K562 (cell line): ENCODE measurements at regions not wholly inside any gene's neighbourhood (a gene's known extent, or its start where the extent isn't known, plus 50 kb on each side); places are given as distances from the start of the nearest gene placed in this dataset.

Experiments
- ATAC-seq: fragments of 200-7000 bp; cut with Tn5 transposase; 3 replicates; pipeline ENCODE4 v1.9.1; 2020; ENCODE audit warnings: moderate library complexity
- BruUV-seq: library from RNA; stranded (reverse); fragments of 400-500 nt; replicated peaks from 2 replicates; lab custom pipeline; 2021; lab: Mats Ljungman, UMichigan
- CTCF ChIA-PET: fragments of 300-600 bp; formaldehyde crosslinking; extraction: SDS; loops from one replicate; lab custom pipeline; 2021; ENCODE audit warnings: low intra/inter-chr PET ratio; lab: Yijun Ruan, JAX
- POLR2A ChIA-PET: fragments of 300-600, 350-650 bp; sonication (Branson Sonifier 250); formaldehyde crosslinking; extraction: SDS; loops from one replicate; lab custom pipeline; 2021; ENCODE audit warnings: antibody characterized with exemption, inconsistent platforms; lab: Yijun Ruan, JAX
- DNase-seq, 4 experiments: peaks; one replicate each; pipeline versions ENCODE4 v3.0.0 to v3.0.0-alpha.2; 2011 to 2018; ENCODE audit warnings: low spot score in 3 of 4, mixed read lengths in 3 of 4; ENCODE audit errors: extremely low read depth in 1 of 4
- FAIRE-seq: peaks from 2 replicates; lab custom pipeline; 2011; peaks lifted over from hg19 to GRCh38; lab: Jason Lieb, UNC
- H2AFZ ChIP-seq: 2 replicates; pipeline ENCODE4 v1.6.0; 2011; ENCODE audit warnings: low read depth, low read length, control low read depth, inconsistent platforms
- H3K27ac ChIP-seq: fragments of 200-600 bp; 3 replicates; pipeline ENCODE4 v1.8.0; 2011; ENCODE audit warnings: low read depth, mild to moderate bottlenecking, control low read depth, inconsistent platforms, low read length, moderate library complexity, mixed read lengths; ENCODE audit errors: extremely low read depth
- H3K27me3 ChIP-seq, 2 experiments: fragments of 300-600 bp in 1 of 2; 2 replicates in 1 of 2; 3 replicates in 1 of 2; pipeline versions ENCODE4 v1.6.0 to v1.8.0; 2011; ENCODE audit warnings: inconsistent platforms in 2 of 2, low read length in 2 of 2, mild to moderate bottlenecking in 1 of 2, mixed read lengths in 1 of 2, moderate library complexity in 1 of 2; ENCODE audit not compliant: control insufficient read depth in 2 of 2, insufficient read depth in 2 of 2
- H3K36me3 ChIP-seq: fragments of 300-600 bp; 3 replicates; pipeline ENCODE4 v1.8.0; 2011; ENCODE audit warnings: mild to moderate bottlenecking, low read length, inconsistent platforms; ENCODE audit not compliant: control insufficient read depth, insufficient read depth
- H3K4me1 ChIP-seq, 2 experiments: fragments of 200-600 bp in 1 of 2; replicated peaks in 1 of 2; 2 replicates in 1 of 2; 3 replicates in 1 of 2; pipeline versions ENCODE4 v1.5.1 to v1.8.0; 2011; ENCODE audit warnings: inconsistent platforms in 2 of 2, low read length in 2 of 2, mild to moderate bottlenecking in 1 of 2, mixed read lengths in 1 of 2, moderate library complexity in 1 of 2; ENCODE audit not compliant: control insufficient read depth in 2 of 2, insufficient read depth in 2 of 2
- H3K4me2 ChIP-seq: 2 replicates; pipeline ENCODE4 v1.6.1; 2011; ENCODE audit warnings: low read length, control low read depth, inconsistent platforms, mixed read lengths; ENCODE audit not compliant: insufficient read depth
- H3K4me3 ChIP-seq: fragments of 200-600 bp; sonication (generic), shearing (Covaris generic); 2 replicates; pipeline ENCODE4 v1.5.1; 2016; ENCODE audit warnings: control low read depth, inconsistent platforms
- H3K79me2 ChIP-seq: fragments of 200-600 bp; 3 replicates; pipeline ENCODE4 v1.8.0; 2011; ENCODE audit warnings: low read length, inconsistent platforms; ENCODE audit not compliant: control insufficient read depth, insufficient read depth
- H3K9ac ChIP-seq, 2 experiments: 2 replicates each; pipeline versions ENCODE4 v1.6.0 to v1.6.1; 2011; ENCODE audit warnings: low read depth in 2 of 2, low read length in 2 of 2, control low read depth in 1 of 2, inconsistent platforms in 1 of 2, mild to moderate bottlenecking in 1 of 2, mixed read lengths in 1 of 2; ENCODE audit not compliant: insufficient read depth in 1 of 2
- H3K9me1 ChIP-seq: one replicate; pipeline ENCODE4 v1.6.0; 2011; ENCODE audit warnings: inconsistent platforms, mild to moderate bottlenecking, low read length, moderate library complexity; ENCODE audit not compliant: control insufficient read depth, insufficient read depth
- H3K9me3 ChIP-seq: replicated peaks from 2 replicates; pipeline ENCODE4 v1.5.1; 2011; ENCODE audit warnings: low read depth, low read length, inconsistent platforms; ENCODE audit not compliant: control insufficient read depth, insufficient read depth
- H4K20me1 ChIP-seq: replicated peaks from 2 replicates; pipeline ENCODE4 v1.6.1; 2011; ENCODE audit warnings: low read length, inconsistent platforms, mixed read lengths; ENCODE audit not compliant: control insufficient read depth, insufficient read depth
- HCFC1 ChIP-seq: IDR thresholded peaks from 2 replicates; pipeline ENCODE4 v1.6.1; 2012; ENCODE audit warnings: low read depth, low read length, improper control_type of control experiment
- KDM4B ChIP-seq, 2 experiments: fragments of 450-650 bp in 1 of 2; sonication (generic) in 1 of 2; IDR thresholded peaks; 2 replicates each; pipeline ENCODE4 v1.6.1; 2016 to 2017; ENCODE audit warnings: borderline replicate concordance in 2 of 2, antibody characterized with exemption in 1 of 2, low read depth in 1 of 2, mild to moderate bottlenecking in 1 of 2
- MCM2 ChIP-seq: fragments of 450-650 bp; IDR thresholded peaks from 2 replicates; pipeline ENCODE4 v1.6.1; 2017; ENCODE audit warnings: low read depth, mild to moderate bottlenecking
- MED1 ChIP-seq: sonication (generic); formaldehyde crosslinking; IDR thresholded peaks from 2 replicates; pipeline ENCODE4 v1.8.1; 2023; ENCODE audit warnings: missing genetic modification reagents, borderline replicate concordance
- WGBS: fragments of 100-300 bp; shearing (Covaris generic); methylation state at CpG from one replicate; pipeline ENCODE4 v1.1.6; 2016; ENCODE audit warnings: low coverage, mixed read lengths; ENCODE audit not compliant: insufficient coverage; ENCODE audit errors: missing lambda C conversion rate; 5-methylcytosine and 5-hydroxymethylcytosine counted together
- in situ Hi-C: fragments of 300-500 bp; cut with MboI; formaldehyde crosslinking; loops from 4 replicates; pipeline ENCODE4 v1.15.0; 2018; ENCODE audit warnings: inconsistent platforms, mixed read lengths
- intact Hi-C: fragments of 100-400 bp; cut with micrococcal nuclease; formaldehyde crosslinking; loops from 2 replicates; pipeline ENCODE4 v1.14.2; 2022
- TF ChIP-seq, protein P1 (sequence below): fragments of 150-350 bp; conservative IDR thresholded peaks from 2 replicates; pipeline ENCODE4 v1.6.1; 2014; ENCODE audit warnings: low read length

GRCh38 chr16:17846030-17846429 lies 375.3 kb upstream of the XYLT1 start:
- Histone ChIP-seq H3K27me3 (peaks cover 4 to 8% of the 10 kb centered on the region in 2 experiments; a peak in 3 of 5 replicates), H3K36me3 (no peaks in the 10 kb centered on the region), H3K9me1 (no peaks in the 10 kb centered on the region), H4K20me1 (no peaks in the 10 kb centered on the region), H3K4me3 (no peak overlapping the region), H3K9me3 (no peaks in the 10 kb centered on the region), H3K4me1 (no peaks in the 10 kb centered on the region), H3K79me2 (no peaks in the 10 kb centered on the region), H3K9ac (no peak overlapping the region), H3K4me2 (no peak overlapping the region), H3K27ac (no peak overlapping the region), H2AFZ (no peak overlapping the region)
- no peak for ATAC-seq
- 16% methylated on average over 6 of the region's 6 CpGs for WGBS
- ChIA-PET CTCF (no interaction called here), POLR2A (no interaction called here)
- no peak for DNase-seq
- in situ Hi-C loops (no loop called here), intact Hi-C loops (no loop called here)
- no peak for FAIRE-seq
- BruUV-seq, result no TSS peak
- TF ChIP-seq KDM4B (IDR thresholded peaks at IDR 0.05; ENCODE audit: borderline replicate concordance in 2 of 2, low read depth in 1 of 2), result no peak

DNA sequence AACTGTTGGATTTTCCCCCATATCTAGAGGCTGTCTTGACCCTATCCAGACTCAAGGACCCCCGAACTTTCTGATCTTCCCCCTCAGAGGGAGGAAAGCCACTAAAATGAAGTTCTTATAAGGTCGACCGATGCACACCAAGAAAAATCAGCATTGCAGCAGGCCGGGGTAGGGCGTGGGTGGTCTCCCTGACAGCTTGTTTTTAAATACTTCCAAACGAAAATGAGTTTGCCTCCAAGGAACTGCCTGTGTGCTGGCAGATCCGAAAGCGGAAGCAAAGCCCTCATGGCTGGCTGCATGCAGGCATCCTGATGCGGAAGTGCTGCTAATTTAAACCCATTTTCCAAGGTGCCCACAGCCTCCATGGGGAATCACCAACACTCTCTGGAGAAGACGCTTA lies 374.3 kb upstream of the XYLT1 start:
- no TSS peak for BruUV-seq
- Histone ChIP-seq H3K79me2 (no peaks in the 10 kb centered on the region), H3K27me3 (peaks cover 4 to 8% of the 10 kb centered on the region in 2 experiments; a peak in 3 of 5 replicates), H2AFZ (no peak overlapping the region), H3K4me2 (no peak overlapping the region), H3K4me1 (no peaks in the 10 kb centered on the region), H3K27ac (no peak overlapping the region), H3K4me3 (no peak overlapping the region), H3K9ac (no peak overlapping the region), H3K36me3 (no peaks in the 10 kb centered on the region), H3K9me3 (no peaks in the 10 kb centered on the region), H3K9me1 (no peaks in the 10 kb centered on the region), H4K20me1 (no peaks in the 10 kb centered on the region)
- CTCF ChIA-PET, result no interaction called here
- POLR2A ChIA-PET, result no interaction called here
- ATAC-seq, result no peak
- no peak for DNase-seq
- TF ChIP-seq MCM2 (no peak), HCFC1 (no peak), MED1 (CRISPR knock-in tag) (no peak)
- TF ChIP-seq, protein P1, sequence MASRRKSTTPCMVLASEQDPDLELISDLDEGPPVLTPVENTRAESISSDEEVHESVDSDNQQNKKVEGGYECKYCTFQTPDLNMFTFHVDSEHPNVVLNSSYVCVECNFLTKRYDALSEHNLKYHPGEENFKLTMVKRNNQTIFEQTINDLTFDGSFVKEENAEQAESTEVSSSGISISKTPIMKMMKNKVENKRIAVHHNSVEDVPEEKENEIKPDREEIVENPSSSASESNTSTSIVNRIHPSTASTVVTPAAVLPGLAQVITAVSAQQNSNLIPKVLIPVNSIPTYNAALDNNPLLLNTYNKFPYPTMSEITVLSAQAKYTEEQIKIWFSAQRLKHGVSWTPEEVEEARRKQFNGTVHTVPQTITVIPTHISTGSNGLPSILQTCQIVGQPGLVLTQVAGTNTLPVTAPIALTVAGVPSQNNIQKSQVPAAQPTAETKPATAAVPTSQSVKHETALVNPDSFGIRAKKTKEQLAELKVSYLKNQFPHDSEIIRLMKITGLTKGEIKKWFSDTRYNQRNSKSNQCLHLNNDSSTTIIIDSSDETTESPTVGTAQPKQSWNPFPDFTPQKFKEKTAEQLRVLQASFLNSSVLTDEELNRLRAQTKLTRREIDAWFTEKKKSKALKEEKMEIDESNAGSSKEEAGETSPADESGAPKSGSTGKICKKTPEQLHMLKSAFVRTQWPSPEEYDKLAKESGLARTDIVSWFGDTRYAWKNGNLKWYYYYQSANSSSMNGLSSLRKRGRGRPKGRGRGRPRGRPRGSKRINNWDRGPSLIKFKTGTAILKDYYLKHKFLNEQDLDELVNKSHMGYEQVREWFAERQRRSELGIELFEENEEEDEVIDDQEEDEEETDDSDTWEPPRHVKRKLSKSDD, result no peak
- intact Hi-C loops (no loop called here), in situ Hi-C loops (no loop called here)
- WGBS, result 15% methylated on average over 8 of the region's 10 CpGs
- FAIRE-seq, result no peak
